ENCODE measurements at regions not wholly inside any gene's neighbourhood (a gene's known extent, or its start where the extent isn't known, plus 50 kb on each side); places are given as distances from the start of the nearest gene placed in this dataset.

- TF ChIP-seq POLR2A (IDR thresholded peaks at IDR 0.05) (no peak), CTCF (IDR thresholded peaks at IDR 0.05) (no peak), POLR2AphosphoS5 (IDR thresholded peaks at IDR 0.05) (no peak), EP300 (IDR thresholded peaks at IDR 0.05) (no peak)
Measured at GRCh38 chr2:62293151-62293489, 97.2 kb downstream of the B3GNT2 start.
